ENCODE measurements at regions not wholly inside any gene's neighbourhood (a gene's known extent, or its start where the extent isn't known, plus 50 kb on each side); places are given as distances from the start of the nearest gene placed in this dataset.

- TF ChIP-seq KDM1A (IDR thresholded peaks at IDR 0.05; ENCODE audit: borderline replicate concordance, low read length) (no peak), CTCF (IDR thresholded peaks at IDR 0.05; ENCODE audit: control extremely low read depth in 1 of 3, insufficient read depth in 1 of 3, low read depth in 1 of 3, low read length in 3 of 3) (no peak), SAP30 (IDR thresholded peaks at IDR 0.05; ENCODE audit: insufficient read depth, insufficient replicate concordance, low read length) (no peak), EZH2 (IDR thresholded peaks at IDR 0.05; ENCODE audit: low read depth, low read length, severe bottlenecking) (no peak), BACH1 (IDR thresholded peaks at IDR 0.05; ENCODE audit: low read length) (no peak), NANOG (IDR thresholded peaks at IDR 0.05; ENCODE audit: insufficient read depth, low read depth, low read length, poor library complexity, severe bottlenecking) (no peak), POLR2A (IDR thresholded peaks at IDR 0.05; ENCODE audit: control extremely low read depth in 1 of 2, low read depth in 2 of 2, low read length in 2 of 2) (no peak), EP300 (IDR thresholded peaks at IDR 0.05; ENCODE audit: borderline replicate concordance in 1 of 2, low read depth in 2 of 2, low read length in 2 of 2) (no peak), ATF2 (IDR thresholded peaks at IDR 0.05; ENCODE audit: low read length) (no peak), RAD21 (IDR thresholded peaks at IDR 0.05 in 1 of 2, conservative IDR thresholded peaks at IDR 0.05 in 1 of 2; ENCODE audit: low read depth in 2 of 2, low read length in 2 of 2) (no peak), ATF3 (IDR thresholded peaks at IDR 0.05; ENCODE audit: insufficient read depth, low read depth, low read length) (no peak)
Measured at GRCh38 chr6:104579310-104579863, 280.3 kb downstream of the HACE1 start.

Data from H1 (cell line).